Tibial nerve (tissue), 3 donors: ENCODE measurements at regions not wholly inside any gene's neighbourhood (a gene's known extent, or its start where the extent isn't known, plus 50 kb on each side); places are given as distances from the start of the nearest gene placed in this dataset.

Source experiments
- EP300 ChIP-seq, 2 donors: sonication (generic); formaldehyde crosslinking; IDR thresholded peaks; one replicate each; pipeline ENCODE4 v1.6.1; 2017; ENCODE audit warnings: antibody characterized with exemption in 2 of 2, mild to moderate bottlenecking in 1 of 2
- POLR2A ChIP-seq, 2 donors: fragments of 450-650 bp; IDR thresholded peaks; one replicate each; pipeline ENCODE4 v1.6.1; 2017; ENCODE audit warnings: antibody characterized with exemption in 2 of 2, mild to moderate bottlenecking in 2 of 2, moderate library complexity in 2 of 2

- TF ChIP-seq POLR2A (IDR thresholded peaks at IDR 0.05): no peak
- TF ChIP-seq EP300 (IDR thresholded peaks at IDR 0.05): no peak
Measured at GRCh38 chrX:6374556-6374955, 145.9 kb upstream of the NLGN4X start.
